Neural cell (in vitro differentiated cells): ENCODE measurements at regions not wholly inside any gene's neighbourhood (a gene's known extent, or its start where the extent isn't known, plus 50 kb on each side); places are given as distances from the start of the nearest gene placed in this dataset.

Experiments
- H2AFZ ChIP-seq: fragments of 200-600, 300-800 bp; sonication (generic), shearing (Covaris generic); 2 replicates; pipeline ENCODE4 v1.6.0; 2014; ENCODE audit warnings: low read depth, mild to moderate bottlenecking, antibody characterized with exemption, low read length, moderate library complexity
- H3F3A ChIP-seq: fragments of 200-600 bp; shearing (Covaris generic); 2 replicates; pipeline ENCODE4 v1.6.1; 2016; ENCODE audit warnings: mild to moderate bottlenecking, moderate library complexity, mixed read lengths, antibody characterized with exemption, low read length; ENCODE audit not compliant: insufficient read depth, poor library complexity, severe bottlenecking
- H3K27ac ChIP-seq: fragments of 200-600, 300-800 bp; sonication (generic), shearing (Covaris generic); 2 replicates; pipeline ENCODE4 v1.5.1; 2014; ENCODE audit warnings: mild to moderate bottlenecking, low read length, moderate library complexity
- H3K27me3 ChIP-seq: fragments of 300-800, 200-600 bp; sonication (generic), shearing (Covaris generic); 2 replicates; pipeline ENCODE4 v1.6.0; 2014; ENCODE audit warnings: mild to moderate bottlenecking, low read depth, low read length, moderate library complexity; ENCODE audit not compliant: insufficient read depth
- H3K36me3 ChIP-seq: fragments of 300-800, 200-600 bp; sonication (generic), shearing (Covaris generic); 2 replicates; pipeline ENCODE4 v1.5.1; 2014; ENCODE audit warnings: mild to moderate bottlenecking, antibody characterized with exemption, low read length, moderate library complexity; ENCODE audit not compliant: insufficient read depth
- H3K4me2 ChIP-seq: fragments of 300-800, 200-600 bp; sonication (generic), shearing (Covaris generic); 2 replicates; pipeline ENCODE4 v1.6.0; 2014; ENCODE audit warnings: mild to moderate bottlenecking, low read length
- H3K4me3 ChIP-seq: fragments of 300-800, 200-600 bp; sonication (generic), shearing (Covaris generic); 2 replicates; pipeline ENCODE4 v1.5.1; 2014; ENCODE audit warnings: mild to moderate bottlenecking, low read length, moderate library complexity
- H3K79me2 ChIP-seq: fragments of 200-600 bp; shearing (Covaris generic); replicated peaks from 2 replicates; pipeline ENCODE4 v1.6.0; 2014; ENCODE audit warnings: mild to moderate bottlenecking, low read length, moderate library complexity; ENCODE audit not compliant: insufficient read depth
- H3K9ac ChIP-seq: fragments of 300-800, 200-600 bp; sonication (generic), shearing (Covaris generic); 2 replicates; pipeline ENCODE4 v1.6.1; 2016; ENCODE audit warnings: mild to moderate bottlenecking, low read length, mixed read lengths
- H3K9me2 ChIP-seq: fragments of 200-600 bp; shearing (Covaris generic); 2 replicates; pipeline ENCODE4 v1.6.1; 2016; ENCODE audit warnings: mild to moderate bottlenecking, low read length, mixed read lengths; ENCODE audit not compliant: insufficient read depth
- H3K9me3 ChIP-seq: fragments of 200-600, 300-800 bp; sonication (generic), shearing (Covaris generic); 2 replicates; pipeline ENCODE4 v1.6.1; 2016; ENCODE audit warnings: mild to moderate bottlenecking, mixed run types, low read length, moderate library complexity, mixed read lengths
- H4K20me1 ChIP-seq: fragments of 200-600 bp; shearing (Covaris generic); 2 replicates; pipeline ENCODE4 v1.6.1; 2016; ENCODE audit warnings: mild to moderate bottlenecking, mixed run types; ENCODE audit not compliant: insufficient read depth
- EP300 ChIP-seq: fragments of 450-650 bp; conservative IDR thresholded peaks from 2 replicates; pipeline ENCODE4 v1.6.1; 2014; ENCODE audit warnings: antibody characterized with exemption, mild to moderate bottlenecking, moderate library complexity; ENCODE audit not compliant: poor library complexity, severe bottlenecking
- EZH2 ChIP-seq: fragments of 200-600, 300-800 bp; shearing (Covaris generic), sonication (generic); IDR thresholded peaks from 2 replicates; pipeline ENCODE4 v1.6.1; 2014; ENCODE audit warnings: antibody characterized with exemption, low read length, borderline replicate concordance, mild to moderate bottlenecking; ENCODE audit not compliant: insufficient read depth, poor library complexity, severe bottlenecking
- MXI1 ChIP-seq: fragments of 450-650 bp; conservative IDR thresholded peaks from 2 replicates; pipeline ENCODE4 v1.6.1; 2014; ENCODE audit warnings: antibody characterized with exemption, mild to moderate bottlenecking; ENCODE audit not compliant: poor library complexity, severe bottlenecking
- POLR2AphosphoS5 ChIP-seq: IDR thresholded peaks from 2 replicates; pipeline ENCODE4 v1.6.1; 2012
- RAD21 ChIP-seq: fragments of 450-650 bp; conservative IDR thresholded peaks from 2 replicates; pipeline ENCODE4 v1.6.1; 2014; ENCODE audit warnings: antibody characterized with exemption, mild to moderate bottlenecking, moderate library complexity
- SMC3 ChIP-seq: fragments of 450-650 bp; conservative IDR thresholded peaks from 2 replicates; pipeline ENCODE4 v1.6.1; 2014; ENCODE audit warnings: antibody characterized with exemption, mild to moderate bottlenecking, moderate library complexity; ENCODE audit not compliant: poor library complexity
- TAF1 ChIP-seq: IDR thresholded peaks from 2 replicates; pipeline ENCODE4 v1.6.1; 2012; ENCODE audit warnings: low read depth
- TF ChIP-seq, protein P1 (sequence below): fragments of 450-650 bp; IDR thresholded peaks from 2 replicates; pipeline ENCODE4 v1.5.1; 2014; ENCODE audit warnings: antibody characterized with exemption, mild to moderate bottlenecking, moderate library complexity; ENCODE audit not compliant: poor library complexity, severe bottlenecking
- TF ChIP-seq, protein P2 (sequence below): IDR thresholded peaks from 2 replicates; pipeline ENCODE4 v1.6.1; 2012; ENCODE audit warnings: borderline replicate concordance

GRCh38 chrX:131725001-131725654 lies 181.3 kb downstream of the OR13H1 start:
- Histone ChIP-seq H3K27ac (no peak overlapping the region), H3K4me2 (no peak overlapping the region), H3K9ac (no peak overlapping the region), H2AFZ (no peak overlapping the region), H4K20me1 (no peaks in the 10 kb centered on the region), H3K9me3 (no peaks in the 10 kb centered on the region), H3K36me3 (no peaks in the 10 kb centered on the region), H3K27me3 (no peaks in the 10 kb centered on the region), H3K79me2 (no peaks in the 10 kb centered on the region), H3F3A (no peaks in the 10 kb centered on the region), H3K9me2 (no peaks in the 10 kb centered on the region), H3K4me3 (no peak overlapping the region)
- no peak for TF ChIP-seq POLR2AphosphoS5
- no peak for TF ChIP-seq EP300
- TF ChIP-seq, protein P1, sequence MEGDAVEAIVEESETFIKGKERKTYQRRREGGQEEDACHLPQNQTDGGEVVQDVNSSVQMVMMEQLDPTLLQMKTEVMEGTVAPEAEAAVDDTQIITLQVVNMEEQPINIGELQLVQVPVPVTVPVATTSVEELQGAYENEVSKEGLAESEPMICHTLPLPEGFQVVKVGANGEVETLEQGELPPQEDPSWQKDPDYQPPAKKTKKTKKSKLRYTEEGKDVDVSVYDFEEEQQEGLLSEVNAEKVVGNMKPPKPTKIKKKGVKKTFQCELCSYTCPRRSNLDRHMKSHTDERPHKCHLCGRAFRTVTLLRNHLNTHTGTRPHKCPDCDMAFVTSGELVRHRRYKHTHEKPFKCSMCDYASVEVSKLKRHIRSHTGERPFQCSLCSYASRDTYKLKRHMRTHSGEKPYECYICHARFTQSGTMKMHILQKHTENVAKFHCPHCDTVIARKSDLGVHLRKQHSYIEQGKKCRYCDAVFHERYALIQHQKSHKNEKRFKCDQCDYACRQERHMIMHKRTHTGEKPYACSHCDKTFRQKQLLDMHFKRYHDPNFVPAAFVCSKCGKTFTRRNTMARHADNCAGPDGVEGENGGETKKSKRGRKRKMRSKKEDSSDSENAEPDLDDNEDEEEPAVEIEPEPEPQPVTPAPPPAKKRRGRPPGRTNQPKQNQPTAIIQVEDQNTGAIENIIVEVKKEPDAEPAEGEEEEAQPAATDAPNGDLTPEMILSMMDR, result no peak
- TF ChIP-seq RAD21, result no peak
- TF ChIP-seq MXI1, result no peak
- TF ChIP-seq TAF1, result no peak
- TF ChIP-seq, protein P2, sequence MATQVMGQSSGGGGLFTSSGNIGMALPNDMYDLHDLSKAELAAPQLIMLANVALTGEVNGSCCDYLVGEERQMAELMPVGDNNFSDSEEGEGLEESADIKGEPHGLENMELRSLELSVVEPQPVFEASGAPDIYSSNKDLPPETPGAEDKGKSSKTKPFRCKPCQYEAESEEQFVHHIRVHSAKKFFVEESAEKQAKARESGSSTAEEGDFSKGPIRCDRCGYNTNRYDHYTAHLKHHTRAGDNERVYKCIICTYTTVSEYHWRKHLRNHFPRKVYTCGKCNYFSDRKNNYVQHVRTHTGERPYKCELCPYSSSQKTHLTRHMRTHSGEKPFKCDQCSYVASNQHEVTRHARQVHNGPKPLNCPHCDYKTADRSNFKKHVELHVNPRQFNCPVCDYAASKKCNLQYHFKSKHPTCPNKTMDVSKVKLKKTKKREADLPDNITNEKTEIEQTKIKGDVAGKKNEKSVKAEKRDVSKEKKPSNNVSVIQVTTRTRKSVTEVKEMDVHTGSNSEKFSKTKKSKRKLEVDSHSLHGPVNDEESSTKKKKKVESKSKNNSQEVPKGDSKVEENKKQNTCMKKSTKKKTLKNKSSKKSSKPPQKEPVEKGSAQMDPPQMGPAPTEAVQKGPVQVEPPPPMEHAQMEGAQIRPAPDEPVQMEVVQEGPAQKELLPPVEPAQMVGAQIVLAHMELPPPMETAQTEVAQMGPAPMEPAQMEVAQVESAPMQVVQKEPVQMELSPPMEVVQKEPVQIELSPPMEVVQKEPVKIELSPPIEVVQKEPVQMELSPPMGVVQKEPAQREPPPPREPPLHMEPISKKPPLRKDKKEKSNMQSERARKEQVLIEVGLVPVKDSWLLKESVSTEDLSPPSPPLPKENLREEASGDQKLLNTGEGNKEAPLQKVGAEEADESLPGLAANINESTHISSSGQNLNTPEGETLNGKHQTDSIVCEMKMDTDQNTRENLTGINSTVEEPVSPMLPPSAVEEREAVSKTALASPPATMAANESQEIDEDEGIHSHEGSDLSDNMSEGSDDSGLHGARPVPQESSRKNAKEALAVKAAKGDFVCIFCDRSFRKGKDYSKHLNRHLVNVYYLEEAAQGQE, result no peak
- no peak for TF ChIP-seq SMC3
- no peak for TF ChIP-seq EZH2

GRCh38 chrX:131727778-131728177 lies 183.9 kb downstream of the OR13H1 start:
- TF ChIP-seq, protein P2, result no peak
- TF ChIP-seq EZH2, result no peak
- TF ChIP-seq RAD21, result no peak
- TF ChIP-seq EP300, result no peak
- TF ChIP-seq MXI1, result no peak
- TF ChIP-seq, protein P1, result no peak
- no peak for TF ChIP-seq TAF1
- no peak for TF ChIP-seq POLR2AphosphoS5
- TF ChIP-seq SMC3, result no peak
- H3K27ac ChIP-seq, result no peak overlapping the region
- no peaks in the 10 kb centered on the region for H3K9me3 ChIP-seq
- no peaks in the 10 kb centered on the region for H3K27me3 ChIP-seq
- H3K9me2 ChIP-seq, result no peaks in the 10 kb centered on the region
- H3K4me2 ChIP-seq, result no peak overlapping the region
- no peak overlapping the region for H2AFZ ChIP-seq
- H3K4me3 ChIP-seq, result no peak overlapping the region
- H3K9ac ChIP-seq, result no peak overlapping the region
- no peaks in the 10 kb centered on the region for H3K79me2 ChIP-seq
- no peaks in the 10 kb centered on the region for H3K36me3 ChIP-seq
- H4K20me1 ChIP-seq, result no peaks in the 10 kb centered on the region
- no peaks in the 10 kb centered on the region for H3F3A ChIP-seq
